A549 (cell line): ENCODE measurements at regions not wholly inside any gene's neighbourhood (a gene's known extent, or its start where the extent isn't known, plus 50 kb on each side); places are given as distances from the start of the nearest gene placed in this dataset.

Experiments used
- CEBPB ChIP-seq, 2 experiments: fragments of >200 bp in 1 of 2; sonication (Bioruptor Twin) in 1 of 2; formaldehyde crosslinking in 1 of 2; IDR thresholded peaks; 2 replicates each; pipeline ENCODE4 v1.6.1; 2012 to 2016
- CTCF ChIP-seq: fragments of >200 bp; sonication (Bioruptor Twin); formaldehyde crosslinking; IDR thresholded peaks from 3 replicates; pipeline ENCODE4 v1.5.1; 2016
- EP300 ChIP-seq, 2 experiments: fragments of >200 bp; sonication (Bioruptor Twin); formaldehyde crosslinking; IDR thresholded peaks; 2 replicates in 1 of 2; 3 replicates in 1 of 2; pipeline ENCODE4 v1.6.1; 2016 to 2017
- HMGXB4 ChIP-seq: fragments of 250-450 bp; sonication (Bioruptor Pico); IDR thresholded peaks from 2 replicates; pipeline ENCODE4 v1.5.0; 2021; ENCODE audit warnings: mild to moderate bottlenecking, moderate library complexity, borderline replicate concordance
- MAX ChIP-seq: IDR thresholded peaks from 2 replicates; pipeline ENCODE4 v1.6.1; 2012
- NFE2L2 ChIP-seq: fragments of 150-350 bp; conservative IDR thresholded peaks from 2 replicates; pipeline ENCODE4 v1.6.1; 2014; ENCODE audit warnings: low read length
- POLR2A ChIP-seq: IDR thresholded peaks from 2 replicates; pipeline ENCODE4 v1.6.1; 2012; ENCODE audit warnings: mild to moderate bottlenecking, low read length
- REST ChIP-seq: fragments of 200-600 bp; sonication (generic); IDR thresholded peaks from 2 replicates; pipeline ENCODE4 v1.6.1; 2016; ENCODE audit warnings: antibody characterized with exemption, mild to moderate bottlenecking, moderate library complexity
- RFX5 ChIP-seq: fragments of 450-650 bp; IDR thresholded peaks from 2 replicates; pipeline ENCODE4 v1.7.1; 2014; ENCODE audit warnings: antibody characterized with exemption, mild to moderate bottlenecking, moderate library complexity

GRCh38 chr5:2530609-2531008, 220.9 kb downstream of the IRX2 start:
- TF ChIP-seq EP300 (IDR thresholded peaks at IDR 0.05) (no peak), NFE2L2 (no peak), HMGXB4 (CRISPR knock-in tag) (no peak), RFX5 (no peak), CTCF (no peak), CEBPB (IDR thresholded peaks at IDR 0.05) (no peak), POLR2A (no peak), MAX (no peak), REST (no peak)
